Activated CD8-positive, alpha-beta memory T cell treated with anti-CD3 and anti-CD28 coated beads for 24 hours (primary cell): ENCODE measurements at regions not wholly inside any gene's neighbourhood (a gene's known extent, or its start where the extent isn't known, plus 50 kb on each side); places are given as distances from the start of the nearest gene placed in this dataset.

Experiments
- DNase-seq: peaks from one replicate; pipeline ENCODE4 v3.0.0-alpha.2; 2020

DNA sequence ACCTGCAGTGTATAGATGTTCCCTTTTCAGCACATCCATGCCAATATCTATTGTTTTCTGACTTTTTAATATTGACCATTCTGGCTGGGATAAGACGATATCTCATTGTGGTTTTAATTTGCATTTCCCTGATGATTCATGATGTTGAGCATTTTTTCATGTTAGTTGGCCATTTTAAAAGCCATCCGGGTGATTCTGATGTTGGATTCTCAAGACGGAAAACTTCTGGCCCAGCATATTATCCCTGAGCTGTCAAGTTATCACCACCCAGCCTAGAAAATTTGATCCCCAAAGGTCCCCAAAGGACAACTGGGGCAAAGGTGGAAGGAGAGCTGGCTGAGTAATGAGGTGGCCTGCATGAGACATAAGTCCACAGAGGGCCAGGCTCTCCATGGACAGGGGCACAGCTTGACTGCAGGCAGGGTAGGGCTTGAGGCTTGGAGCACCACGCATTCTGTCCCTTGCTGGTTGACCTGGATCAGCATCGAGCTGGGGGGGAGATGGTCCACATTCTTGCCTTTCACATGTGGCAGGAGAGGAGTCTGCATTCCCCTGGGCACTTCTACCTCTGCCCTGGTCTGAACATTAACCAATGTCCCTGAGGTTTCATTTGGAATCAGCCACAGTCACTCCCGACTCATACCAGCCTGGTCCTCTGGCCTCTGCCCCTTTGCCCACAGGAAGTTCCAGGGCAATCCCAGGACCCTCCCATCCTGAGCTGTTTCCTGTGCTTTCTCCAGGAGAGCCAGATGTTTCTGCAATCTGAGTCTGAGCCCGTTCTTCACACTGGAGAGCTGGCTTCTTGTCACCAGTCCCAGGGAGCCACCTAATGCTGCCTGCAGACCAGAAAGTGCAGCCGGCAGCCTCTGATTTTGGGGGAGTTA lies 69.2 kb downstream of the ISG20 start:
- no peak for DNase-seq

GRCh38 chr15:88708655-88709054 lies 69.8 kb downstream of the ISG20 start:
- no peak for DNase-seq

- DNase-seq: no peak
Observed at GRCh38 chr15:88710027-88710715, 71.4 kb downstream of the ISG20 start.

DNA sequence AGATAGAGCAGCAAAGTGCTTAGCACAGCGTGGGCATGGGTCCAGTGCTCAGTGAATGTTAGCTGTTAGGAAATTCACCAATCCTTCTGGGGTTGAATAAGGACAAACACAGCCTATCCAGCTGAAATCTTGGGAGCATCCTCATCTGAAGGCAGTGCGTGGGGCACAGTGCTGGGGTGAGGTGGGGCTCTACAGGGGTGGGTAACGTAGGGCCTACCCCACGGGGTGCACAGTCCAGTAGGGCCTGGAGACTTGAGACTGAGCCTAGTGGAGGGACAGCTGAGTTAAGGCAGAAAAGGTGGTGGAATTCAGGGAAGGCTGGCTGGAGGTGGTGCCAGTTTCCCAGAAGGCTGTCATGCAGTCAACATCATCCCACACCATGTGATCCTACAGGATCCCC lies 73.0 kb downstream of the ISG20 start:
- no peak for DNase-seq

GRCh38 chr15:88714782-88715372 lies 76.1 kb downstream of the ISG20 start:
- no peak for DNase-seq

- no peak for DNase-seq
Observed at GRCh38 chr15:88716543-88717381, 77.9 kb downstream of the ISG20 start.

DNA sequence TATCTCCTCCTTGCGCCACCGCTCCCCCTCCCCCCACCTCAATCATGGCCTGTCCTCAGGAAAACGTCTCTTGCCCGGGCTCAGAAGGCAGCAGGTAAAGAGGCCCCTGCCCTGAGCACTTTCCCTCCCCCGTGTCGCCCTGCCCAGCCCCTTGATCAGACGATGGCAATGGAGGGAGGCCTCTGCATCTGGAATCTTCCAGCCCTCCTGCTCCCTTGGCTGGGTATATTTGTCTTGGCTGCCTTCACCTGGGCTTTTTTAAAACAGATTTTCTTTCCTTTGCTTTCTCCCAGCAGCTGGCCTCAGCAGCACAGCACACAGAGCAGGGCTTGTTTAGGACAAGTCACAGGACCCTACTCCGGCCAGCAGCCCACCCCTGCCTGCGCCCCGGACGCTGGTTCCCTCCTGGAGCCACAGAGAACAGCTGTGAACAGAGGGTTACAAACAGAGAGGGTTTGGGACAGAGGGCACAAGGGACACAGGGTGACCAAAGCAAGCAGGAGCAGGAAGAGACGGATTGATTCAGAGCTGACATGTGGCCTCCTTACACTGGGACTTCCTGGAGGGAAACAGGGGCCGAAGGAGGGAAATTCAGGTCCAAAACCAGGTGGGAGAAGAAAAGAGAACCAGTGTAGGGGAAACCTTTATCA lies 78.7 kb downstream of the ISG20 start:
- DNase-seq: no peak

DNA sequence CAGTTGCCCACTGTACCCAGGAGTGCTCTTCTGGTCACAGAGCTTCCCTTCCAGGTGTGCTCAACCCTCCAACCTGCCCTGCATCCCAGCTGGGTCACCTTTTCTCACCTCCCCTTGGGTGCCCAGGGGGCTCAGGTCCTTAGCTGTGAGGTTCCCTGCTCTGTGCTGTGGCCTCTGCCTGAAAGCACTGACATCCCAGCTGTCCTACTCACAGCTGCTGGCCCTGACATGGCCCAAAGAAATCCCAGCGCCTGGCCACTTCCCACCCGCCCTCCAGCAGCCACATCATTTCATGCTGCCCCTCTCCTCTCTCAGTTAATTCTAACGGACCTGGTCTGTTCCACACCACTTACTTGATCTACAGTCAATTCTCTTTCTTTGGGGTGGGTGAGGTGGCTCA lies 79.9 kb downstream of the ISG20 start:
- DNase-seq: no peak

DNA sequence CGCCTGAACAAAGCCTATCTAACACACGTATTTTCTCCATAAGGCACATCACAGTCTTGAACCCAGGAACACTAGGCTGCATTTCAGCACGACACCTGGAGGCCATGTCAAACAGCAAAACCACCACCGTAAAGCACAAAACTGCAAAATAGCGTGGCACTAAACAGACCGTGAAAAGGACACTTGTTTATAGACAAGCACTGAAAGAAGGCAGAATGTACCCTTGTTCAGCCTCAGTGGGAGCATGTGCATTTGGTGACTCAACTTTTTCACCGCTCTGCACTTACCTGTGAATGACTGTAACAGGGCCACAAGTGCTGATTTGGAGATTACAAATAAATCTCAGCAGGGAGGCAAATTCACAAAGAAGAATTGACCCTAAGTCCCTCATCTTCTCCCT lies 80.8 kb downstream of the ISG20 start:
- DNase-seq: no peak

DNA sequence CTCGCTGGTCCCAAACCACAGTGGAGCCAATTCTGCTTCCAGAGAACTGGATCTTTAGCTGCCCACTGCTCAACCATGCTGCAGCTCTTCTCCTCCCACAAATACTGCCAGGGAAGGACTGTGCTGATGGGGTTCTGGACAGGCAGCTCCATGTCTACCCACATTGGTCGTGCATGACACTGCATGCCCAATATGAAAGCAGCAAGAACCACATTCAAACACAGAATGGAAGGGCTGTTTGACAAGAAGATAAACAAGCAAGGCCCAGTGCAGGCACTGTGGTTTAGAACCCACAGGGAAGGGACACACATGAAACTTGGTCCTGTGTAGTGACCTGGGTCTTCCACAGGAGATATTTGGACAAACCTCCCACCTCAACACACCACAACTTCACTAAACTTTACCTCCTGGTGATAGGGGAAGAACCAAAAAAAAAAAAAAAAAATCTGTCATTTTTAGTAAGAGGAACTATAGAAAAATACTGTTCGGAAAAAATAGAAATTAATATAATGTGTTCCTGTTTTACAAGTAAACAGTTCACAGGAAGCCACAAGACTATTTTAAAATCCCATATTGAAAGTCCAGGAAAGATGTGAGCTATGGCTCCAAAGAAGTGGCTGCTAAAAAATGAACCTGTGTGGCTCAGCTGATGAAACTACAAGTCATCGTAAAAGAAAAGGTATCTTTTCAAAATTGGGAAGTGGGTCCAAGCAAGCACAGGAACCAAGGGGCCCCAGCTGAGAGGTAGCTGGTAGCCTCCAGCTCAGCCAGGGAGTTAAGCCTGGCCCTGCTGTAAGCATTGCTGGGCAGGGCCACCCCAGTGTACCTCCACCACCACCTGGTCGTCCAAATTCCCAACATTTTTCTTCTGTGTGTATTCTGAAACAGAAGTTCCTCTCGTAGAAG lies 77.7 kb upstream of the ACAN start:
- no peak for DNase-seq

DNA sequence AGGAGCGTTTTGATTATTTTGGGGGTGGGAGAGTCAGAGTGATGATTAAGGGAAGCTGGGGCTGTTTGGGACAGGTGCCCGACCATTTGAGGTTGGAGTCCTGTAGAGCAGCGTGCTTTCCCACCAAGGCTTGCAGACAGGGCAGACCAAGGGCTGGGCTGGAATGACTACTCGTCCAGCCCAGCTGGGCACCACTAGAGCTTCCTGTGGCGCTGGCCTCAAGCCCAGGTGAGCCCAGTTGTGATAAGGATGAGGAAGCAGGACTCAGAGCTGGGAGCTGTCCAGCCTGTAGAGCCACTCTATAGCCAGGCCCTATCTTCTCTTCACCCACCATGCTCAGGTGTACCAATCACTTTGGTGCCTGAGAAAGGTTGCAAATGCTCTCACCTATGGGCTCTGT lies 75.8 kb upstream of the ACAN start:
- no peak for DNase-seq

DNA sequence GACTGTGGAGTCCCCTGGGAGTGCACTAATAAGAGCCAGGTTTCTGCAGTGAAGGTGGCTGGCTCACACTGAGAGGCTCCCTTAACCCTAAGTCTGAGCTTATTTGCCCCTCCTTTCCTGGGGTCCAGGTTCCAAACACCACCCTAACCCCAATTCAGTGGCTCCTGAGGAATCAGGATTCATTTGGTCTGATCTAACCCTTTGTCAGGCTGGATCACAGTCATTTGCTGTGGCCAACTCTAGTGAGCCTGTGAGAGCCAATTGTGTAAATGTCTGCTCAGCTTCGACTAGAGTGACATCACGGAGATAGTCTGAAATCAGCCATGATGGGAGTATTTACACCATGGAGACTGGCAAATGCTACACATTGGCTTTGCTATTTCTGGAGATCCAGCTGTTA lies 73.7 kb upstream of the ACAN start:
- DNase-seq: peak; percentile 37

GRCh38 chr15:88730751-88731150 lies 72.5 kb upstream of the ACAN start:
- no peak for DNase-seq

GRCh38 chr15:88735212-88735611 lies 68.0 kb upstream of the ACAN start:
- DNase-seq: no peak

- peak; percentile 17 for DNase-seq
Observed at GRCh38 chr15:88736204-88736603, 67.0 kb upstream of the ACAN start.

DNA sequence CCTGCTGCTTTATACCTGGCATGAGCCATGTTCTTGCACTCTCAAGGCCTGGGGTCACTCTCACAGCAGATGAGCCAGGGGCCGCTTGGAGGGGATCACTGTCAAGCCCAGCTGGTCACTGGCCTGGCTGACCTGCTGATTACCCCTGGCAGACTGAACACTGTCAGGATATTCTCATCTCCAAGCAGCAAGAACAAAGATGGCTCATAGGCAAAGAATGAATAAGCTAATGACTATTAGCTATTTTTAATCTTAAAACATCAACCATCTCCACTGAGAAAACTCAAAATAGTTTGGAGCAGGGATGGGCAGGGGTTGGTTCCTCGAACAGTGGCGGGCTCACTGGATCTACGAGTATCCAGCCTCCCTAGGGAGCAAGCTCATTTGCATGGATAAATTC lies 64.4 kb upstream of the ACAN start:
- DNase-seq: no peak

- DNase-seq: no peak
Observed at GRCh38 chr15:88739541-88739940, 63.7 kb upstream of the ACAN start.

- DNase-seq: no peak
Observed at GRCh38 chr15:88740356-88740755, 62.9 kb upstream of the ACAN start.

GRCh38 chr15:88741046-88741445 lies 62.2 kb upstream of the ACAN start:
- DNase-seq: no peak

- no peak for DNase-seq
Observed at GRCh38 chr15:88741671-88742070, 61.6 kb upstream of the ACAN start.

DNA sequence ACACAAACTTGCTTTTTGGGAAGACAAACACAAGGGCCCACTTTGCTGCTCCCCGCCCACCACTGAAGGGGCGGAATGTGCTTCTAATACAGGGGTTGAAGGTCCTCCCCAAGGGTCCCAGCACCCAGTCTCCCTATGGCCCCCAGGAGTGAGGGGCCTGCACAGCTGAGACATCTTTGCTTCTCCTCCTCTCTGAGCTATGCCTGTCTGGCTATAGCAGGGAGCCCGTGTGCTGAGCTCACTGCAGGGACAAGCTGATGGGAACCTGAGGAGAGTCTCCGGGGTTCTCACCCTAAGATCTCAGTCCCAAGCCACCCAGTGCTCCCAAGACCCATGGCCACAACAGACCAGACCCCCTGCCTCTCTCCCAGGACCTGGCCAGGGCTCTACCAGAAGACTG lies 61.1 kb upstream of the ACAN start:
- no peak for DNase-seq
